ENCODE measurements at regions not wholly inside any gene's neighbourhood (a gene's known extent, or its start where the extent isn't known, plus 50 kb on each side); places are given as distances from the start of the nearest gene placed in this dataset.

- no peak for TF ChIP-seq CTCF (IDR thresholded peaks at IDR 0.05)
- no peak for TF ChIP-seq POLR2A (IDR thresholded peaks at IDR 0.05)
- no peak for TF ChIP-seq EP300 (IDR thresholded peaks at IDR 0.05)
Observed at GRCh38 chr3:25903371-25904129, 113.7 kb downstream of the OXSM start.

Measured in tibial nerve (tissue), 4 donors.